PC-9 (cell line): ENCODE measurements at regions not wholly inside any gene's neighbourhood (a gene's known extent, or its start where the extent isn't known, plus 50 kb on each side); places are given as distances from the start of the nearest gene placed in this dataset.

Experiments
- EZH2 ChIP-seq: fragments of 200-600 bp; sonication (generic); IDR thresholded peaks from 2 replicates; pipeline ENCODE4 v1.8.0; 2017; ENCODE audit warnings: antibody characterized with exemption, low read depth
- TF ChIP-seq, protein P1 (sequence below): fragments of 200-600 bp; sonication (generic); conservative IDR thresholded peaks from 2 replicates; pipeline ENCODE4 v1.6.1; 2017; ENCODE audit warnings: mixed run types, antibody characterized with exemption, mild to moderate bottlenecking, moderate library complexity

DNA sequence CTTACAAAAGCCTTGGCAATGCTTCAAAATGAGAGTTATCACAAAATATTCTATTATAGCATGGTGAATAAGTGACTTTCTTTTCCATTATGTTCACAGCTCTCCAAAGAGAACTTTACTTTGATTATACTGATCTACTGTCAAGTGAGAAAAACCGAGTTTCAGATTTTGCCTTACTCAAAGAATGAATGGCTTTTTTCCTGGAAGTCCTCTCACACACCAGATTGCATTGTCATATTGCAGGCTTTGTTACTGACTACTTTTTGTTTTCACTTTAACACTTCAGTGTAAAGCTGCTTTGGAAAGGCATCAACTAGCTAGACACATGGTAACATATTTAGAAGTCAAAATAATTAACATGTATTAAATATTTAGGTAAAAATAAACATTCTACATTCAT, 765.2 kb upstream of the NUDT12 start:
- TF ChIP-seq, protein P1, sequence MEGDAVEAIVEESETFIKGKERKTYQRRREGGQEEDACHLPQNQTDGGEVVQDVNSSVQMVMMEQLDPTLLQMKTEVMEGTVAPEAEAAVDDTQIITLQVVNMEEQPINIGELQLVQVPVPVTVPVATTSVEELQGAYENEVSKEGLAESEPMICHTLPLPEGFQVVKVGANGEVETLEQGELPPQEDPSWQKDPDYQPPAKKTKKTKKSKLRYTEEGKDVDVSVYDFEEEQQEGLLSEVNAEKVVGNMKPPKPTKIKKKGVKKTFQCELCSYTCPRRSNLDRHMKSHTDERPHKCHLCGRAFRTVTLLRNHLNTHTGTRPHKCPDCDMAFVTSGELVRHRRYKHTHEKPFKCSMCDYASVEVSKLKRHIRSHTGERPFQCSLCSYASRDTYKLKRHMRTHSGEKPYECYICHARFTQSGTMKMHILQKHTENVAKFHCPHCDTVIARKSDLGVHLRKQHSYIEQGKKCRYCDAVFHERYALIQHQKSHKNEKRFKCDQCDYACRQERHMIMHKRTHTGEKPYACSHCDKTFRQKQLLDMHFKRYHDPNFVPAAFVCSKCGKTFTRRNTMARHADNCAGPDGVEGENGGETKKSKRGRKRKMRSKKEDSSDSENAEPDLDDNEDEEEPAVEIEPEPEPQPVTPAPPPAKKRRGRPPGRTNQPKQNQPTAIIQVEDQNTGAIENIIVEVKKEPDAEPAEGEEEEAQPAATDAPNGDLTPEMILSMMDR, result no peak
- no peak for TF ChIP-seq EZH2
